HG02970 (cell line): ENCODE measurements at regions not wholly inside any gene's neighbourhood (a gene's known extent, or its start where the extent isn't known, plus 50 kb on each side); places are given as distances from the start of the nearest gene placed in this dataset.
"Not testable (repeated sequence)": the region's sequence is repeated elsewhere in the genome, so short reads cannot be mapped to it uniquely, and the experiment has no call there.

Source experiments
- ATAC-seq: cut with Tn5 transposase; IDR thresholded peaks from one replicate; pipeline ENCODE4 v1.9.1; 2021; ENCODE audit warnings: mild to moderate bottlenecking, moderate library complexity, moderate number of reproducible peaks; ENCODE audit not compliant: unreplicated experiment, low FRiP score

DNA sequence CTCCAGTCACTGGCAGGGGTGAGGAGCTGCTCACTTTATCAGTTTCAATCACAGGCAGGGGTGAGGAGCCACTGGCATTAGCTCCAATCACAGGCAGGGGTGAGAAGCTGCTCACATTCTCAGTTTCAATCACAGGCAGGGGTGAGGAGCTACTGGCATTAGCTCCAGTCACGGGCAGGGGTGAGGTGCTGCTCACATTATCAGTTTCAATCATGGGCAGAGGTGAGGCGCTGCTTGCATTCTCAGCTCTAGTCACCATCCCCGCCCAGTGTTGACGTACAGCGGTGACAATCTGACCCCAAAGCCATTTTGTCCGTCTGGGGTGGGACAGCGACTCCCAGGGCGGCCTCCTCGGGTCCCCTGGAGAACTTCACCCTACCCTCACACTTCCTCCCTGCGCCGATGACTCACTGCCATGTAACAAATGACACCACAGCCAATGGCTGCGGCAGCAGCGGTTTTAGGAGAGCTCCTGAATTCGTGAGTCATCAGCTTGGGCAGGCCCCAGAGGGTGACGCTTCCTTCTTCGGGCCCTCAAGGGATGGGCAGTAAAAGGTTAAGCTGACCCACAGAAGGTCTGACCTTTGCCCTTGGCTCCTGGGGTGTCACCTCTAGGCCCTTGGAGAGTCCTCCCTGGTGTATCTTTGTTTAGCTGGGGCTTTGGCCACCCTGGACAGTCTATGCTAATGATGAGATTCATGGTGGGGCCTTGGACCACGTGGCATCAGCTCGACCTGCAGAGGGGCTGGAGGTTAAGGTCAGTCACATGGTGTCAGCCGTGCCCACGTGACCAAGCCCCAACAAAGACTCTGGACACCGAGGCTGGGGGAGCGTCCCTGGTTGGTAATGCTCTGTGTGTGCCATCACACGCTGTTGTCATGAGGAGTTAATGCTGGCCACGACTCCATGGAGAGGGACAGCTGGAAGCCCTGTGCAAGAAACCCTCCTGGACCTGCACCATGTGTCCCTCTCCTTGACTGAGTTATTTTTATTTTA is 171.7 kb downstream of the C16orf95 start:
- no peak for ATAC-seq

DNA sequence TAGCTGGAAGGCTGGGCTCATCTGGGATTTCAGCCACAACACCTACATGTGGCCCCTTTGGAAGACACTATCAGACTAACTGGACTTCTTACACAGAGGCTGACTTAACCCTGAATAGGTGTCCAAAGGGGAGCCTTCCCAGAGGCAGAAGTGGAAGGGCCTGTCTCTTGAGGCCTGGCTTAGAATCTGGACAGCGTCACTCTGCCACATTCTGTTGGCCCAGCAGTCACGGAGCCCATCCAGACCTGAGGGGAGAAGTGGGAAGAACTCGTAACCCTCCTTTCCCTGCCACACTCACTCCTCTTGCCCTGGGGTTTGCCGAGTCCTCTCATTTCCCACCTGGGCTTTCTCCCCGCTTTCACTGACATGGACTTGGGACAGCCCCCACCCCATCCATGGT is 170.5 kb downstream of the C16orf95 start:
- no peak for ATAC-seq

DNA sequence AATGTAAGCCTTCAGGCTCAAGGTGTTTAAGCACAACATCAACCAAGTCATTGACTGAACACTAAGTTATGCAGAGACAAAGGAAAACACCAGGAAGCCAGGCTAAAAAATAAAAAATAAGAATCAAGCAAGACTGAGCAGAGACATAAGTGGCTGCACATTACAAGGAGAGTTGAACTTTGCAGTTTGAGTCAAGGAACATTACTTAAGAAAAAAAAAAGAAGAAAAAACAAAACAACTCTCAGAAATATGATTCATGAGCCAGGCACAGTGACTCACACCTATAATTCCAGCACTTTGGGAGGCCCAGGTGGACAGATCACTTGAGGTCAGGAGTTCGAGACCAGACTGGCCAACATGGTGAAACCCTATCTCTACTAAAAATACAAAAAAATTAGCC is 168.1 kb downstream of the C16orf95 start:
- no peak for ATAC-seq

DNA sequence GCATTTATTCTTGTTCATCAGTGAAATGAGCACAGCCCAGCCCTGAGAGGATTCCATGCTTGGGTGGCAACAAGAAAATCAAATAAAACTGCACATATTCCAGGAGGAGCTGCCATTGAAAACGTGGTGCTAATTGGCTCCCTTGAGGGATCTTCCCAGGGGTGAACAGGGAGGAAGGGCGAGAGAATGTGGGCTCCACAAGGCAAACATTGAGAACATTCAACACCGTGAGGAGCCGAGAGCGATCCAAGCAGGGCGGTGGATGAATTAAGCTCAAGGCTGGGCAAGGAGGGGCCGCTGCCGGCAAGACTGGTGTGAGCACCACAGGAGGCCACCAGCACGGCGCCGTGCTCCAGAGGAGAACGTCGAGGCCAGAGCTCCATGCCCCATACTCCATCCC is 166.9 kb downstream of the C16orf95 start:
- no peak for ATAC-seq

DNA sequence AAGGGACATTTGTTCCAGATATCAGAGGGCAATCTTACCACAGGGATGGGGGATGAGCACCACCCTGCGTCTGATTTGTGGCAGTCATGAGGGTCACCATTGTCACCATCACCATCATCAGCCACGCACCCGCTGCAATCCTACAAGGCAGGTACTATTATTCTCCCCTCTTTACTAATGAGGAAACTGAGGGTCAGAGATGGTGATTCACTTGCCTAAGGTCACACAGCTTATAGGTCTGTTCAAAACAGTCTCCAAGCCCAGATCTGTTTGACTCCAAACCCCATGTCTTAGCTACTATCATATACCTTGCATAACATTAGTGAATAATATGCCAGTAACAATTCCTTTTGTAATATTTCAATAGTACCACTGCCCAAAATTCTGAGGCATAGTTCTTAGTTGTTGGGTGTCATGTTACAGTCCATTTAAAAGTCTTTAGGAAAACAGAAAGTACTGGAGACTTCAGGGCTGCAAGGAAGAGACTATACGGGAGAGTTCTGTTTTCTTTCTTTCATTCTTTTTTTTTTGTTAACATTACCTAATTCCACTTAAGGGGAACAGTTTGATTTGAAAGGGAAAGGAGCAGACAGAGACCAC is 166.4 kb downstream of the C16orf95 start:
- no peak for ATAC-seq

DNA sequence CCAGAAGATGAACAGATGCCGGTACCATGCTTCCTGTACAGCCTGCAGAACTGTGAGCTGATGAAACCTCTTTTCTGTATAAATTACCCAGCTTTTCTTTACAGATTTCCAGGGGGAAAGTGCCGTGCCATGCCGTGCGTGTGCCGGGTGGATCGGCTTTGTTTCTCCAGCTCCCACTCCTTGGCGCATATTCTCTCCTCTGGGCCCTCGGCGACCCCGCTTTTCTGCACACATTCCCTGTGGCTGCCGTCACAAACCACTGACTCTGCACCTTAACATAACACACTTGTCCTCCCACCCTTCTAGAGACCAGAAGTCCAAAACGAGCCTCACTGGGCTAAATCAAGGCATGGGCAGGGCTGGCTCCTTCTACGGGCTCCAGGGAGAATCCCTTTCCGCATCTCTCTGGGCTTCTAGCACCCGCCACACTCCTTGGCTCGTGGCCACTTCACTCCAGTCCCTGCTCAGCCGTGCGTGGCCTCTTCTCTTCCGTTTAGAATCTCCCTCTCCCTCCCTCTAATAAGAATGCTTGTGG is 164.9 kb downstream of the C16orf95 start:
- ATAC-seq = no peak

DNA sequence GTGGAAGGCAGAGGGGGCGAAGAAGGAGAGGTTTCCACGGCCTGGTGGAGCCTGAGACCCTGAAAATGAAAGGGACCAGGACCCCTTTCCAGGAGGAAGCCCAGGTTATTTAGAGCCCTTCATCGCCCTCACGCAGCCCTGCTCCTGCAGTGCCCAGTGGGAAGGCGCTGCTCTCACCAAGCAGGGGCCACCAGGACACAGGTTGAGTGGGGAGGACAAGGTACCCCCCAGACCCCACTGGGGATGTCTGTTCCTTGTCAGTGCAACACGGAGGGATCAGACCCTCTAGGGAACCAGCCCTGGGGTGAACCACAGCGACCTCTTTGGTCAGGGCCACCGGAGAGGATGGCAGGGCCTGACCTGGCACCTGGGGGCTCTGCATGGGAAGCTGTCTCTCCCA is 163.9 kb downstream of the C16orf95 start:
- no peak for ATAC-seq

DNA sequence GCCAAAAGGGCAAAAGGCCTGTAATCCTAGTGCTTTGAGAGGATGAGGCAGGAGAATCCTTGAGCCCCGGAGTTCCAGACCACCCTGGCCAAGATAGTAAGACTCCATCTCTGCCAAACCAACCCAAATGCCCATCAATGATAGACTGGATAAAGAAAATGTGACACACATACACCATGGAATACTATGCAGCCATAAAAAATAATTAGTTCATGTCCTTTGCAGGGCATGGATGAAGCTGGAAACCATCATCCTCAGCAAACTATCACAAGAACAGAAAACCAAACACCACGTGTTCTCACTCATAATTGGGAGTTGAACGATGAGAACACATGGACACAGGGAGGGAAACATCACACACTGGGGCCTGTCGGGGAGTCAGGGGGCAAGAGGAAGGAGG is 161.9 kb downstream of the C16orf95 start:
- ATAC-seq = not testable (repeated sequence)

DNA sequence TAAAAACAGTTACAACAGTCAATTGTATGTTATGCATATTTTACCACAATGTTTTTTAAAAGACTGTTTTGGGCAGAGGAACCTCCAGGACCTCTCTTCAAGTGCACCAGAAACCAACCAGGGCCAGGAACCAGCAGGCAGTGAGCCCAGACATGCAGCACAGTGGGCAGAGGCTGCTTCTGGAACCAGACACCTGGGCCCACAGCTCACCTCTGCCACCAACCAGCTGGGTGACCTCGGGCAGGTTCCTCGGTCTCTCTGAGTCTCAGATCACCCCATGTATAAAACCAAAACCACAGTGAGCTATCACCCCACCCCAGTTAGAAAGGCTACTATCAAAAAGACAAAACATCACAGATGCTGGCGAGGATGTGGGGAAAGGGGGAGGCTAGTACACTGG is 161.0 kb downstream of the C16orf95 start:
- no peak for ATAC-seq

DNA sequence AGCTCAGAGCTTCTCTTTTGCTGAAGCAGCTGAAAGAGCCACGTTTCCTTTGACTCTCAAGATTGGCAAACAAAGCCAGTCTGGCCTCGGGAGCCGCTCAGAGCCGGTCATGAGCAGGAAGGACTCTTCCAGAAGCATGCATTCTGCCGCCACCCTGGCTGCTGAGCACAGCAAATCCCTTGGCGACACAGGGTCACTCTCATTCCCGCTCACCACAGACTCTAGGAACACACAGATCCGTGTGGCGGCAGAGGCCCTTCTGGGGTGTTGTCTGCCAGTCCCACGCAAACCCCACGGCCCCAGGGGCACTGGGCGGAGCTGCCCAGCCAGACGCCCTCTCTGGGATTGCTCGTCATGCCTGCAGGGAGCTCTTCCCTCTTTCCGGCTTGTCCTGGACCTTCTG is 157.0 kb downstream of the C16orf95 start:
- no peak for ATAC-seq

DNA sequence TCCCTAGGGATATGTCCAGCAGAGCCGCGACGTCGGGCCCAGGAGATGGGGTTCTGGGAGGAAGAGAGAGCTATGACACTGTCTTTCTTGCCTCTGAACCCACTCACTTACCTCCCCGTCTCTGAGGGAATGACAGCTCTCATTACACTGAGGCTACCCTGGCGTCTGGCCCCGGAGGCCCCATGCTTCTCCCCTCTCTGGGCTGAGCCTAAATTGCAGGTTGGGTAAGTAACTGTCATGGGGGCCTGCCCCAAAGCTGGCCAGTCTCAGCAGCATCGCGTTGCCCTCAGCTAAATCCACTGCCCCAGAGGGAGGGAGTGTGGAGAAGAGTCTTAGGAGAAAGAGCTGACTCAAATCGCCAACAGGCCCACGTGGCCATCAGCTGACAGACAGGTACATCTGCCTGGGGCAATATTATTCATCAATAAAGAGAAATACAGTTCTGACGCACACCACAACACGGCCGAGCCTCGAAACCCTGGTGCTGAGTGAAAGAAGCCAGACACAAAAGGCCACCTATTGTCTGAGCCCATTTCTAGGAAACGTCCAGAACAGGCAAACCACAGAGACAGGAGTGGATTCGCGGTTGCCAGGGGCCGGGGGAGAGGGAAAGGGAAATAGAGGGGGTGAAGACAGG is 156.4 kb downstream of the C16orf95 start:
- ATAC-seq = no peak

DNA sequence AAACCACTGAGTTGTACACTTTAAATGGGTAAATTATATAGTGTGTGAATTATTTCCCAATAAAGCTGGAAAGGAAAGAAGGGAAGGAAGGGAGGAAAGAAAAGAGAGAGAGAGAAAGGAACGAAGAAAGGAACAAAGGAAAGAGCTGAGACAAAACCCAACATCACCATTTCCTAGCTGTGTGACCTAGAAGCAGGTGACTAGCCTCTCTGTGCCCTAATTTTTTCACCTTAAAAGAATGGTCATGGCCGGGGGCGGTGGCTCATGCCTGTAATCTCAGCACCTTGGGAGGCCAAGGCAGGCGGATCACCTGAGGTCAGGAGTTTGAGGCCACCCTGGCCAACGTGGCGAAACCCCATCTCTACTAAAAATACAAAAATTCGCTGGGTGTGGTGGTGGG is 155.8 kb downstream of the C16orf95 start:
- not testable (repeated sequence) for ATAC-seq

DNA sequence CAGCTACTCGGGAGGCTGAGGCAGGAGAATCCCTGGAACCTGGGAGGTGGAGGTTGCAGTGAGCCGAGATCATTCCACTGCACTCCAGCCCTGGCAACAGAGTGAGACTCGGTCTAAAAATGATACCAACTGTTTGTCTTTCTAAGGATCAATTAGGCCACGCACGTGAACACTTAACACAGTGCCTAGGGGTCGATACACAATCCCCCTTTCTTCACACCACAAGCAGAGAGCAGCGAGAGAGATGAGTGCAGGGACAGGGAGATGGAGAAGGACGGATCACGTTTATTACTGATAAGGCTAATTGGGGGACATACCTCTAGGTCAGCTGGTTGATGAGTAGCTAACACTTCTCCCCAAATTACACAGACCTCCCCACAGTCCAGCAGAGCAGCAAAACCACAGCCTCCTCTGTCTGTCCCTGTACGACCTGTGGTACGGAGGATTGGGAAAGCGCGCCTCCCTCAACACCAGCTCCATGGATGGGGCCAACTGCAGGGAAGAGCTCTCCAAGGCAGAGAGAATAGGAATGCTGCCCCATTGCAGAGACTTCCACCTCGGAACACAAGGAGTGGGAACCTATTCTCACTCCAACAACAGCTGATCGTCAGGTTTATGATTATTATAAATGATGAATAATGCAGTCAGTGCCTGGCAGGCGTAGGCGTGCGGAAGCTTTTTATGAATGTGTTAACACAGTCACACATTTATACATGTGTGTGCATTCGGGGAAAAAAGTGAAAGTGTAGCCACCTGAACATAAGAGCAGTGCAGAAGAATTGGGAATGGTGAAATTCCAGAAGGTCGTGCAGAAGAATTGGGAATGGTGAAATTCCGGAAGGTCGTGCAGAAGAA is 155.1 kb downstream of the C16orf95 start:
- no peak for ATAC-seq

DNA sequence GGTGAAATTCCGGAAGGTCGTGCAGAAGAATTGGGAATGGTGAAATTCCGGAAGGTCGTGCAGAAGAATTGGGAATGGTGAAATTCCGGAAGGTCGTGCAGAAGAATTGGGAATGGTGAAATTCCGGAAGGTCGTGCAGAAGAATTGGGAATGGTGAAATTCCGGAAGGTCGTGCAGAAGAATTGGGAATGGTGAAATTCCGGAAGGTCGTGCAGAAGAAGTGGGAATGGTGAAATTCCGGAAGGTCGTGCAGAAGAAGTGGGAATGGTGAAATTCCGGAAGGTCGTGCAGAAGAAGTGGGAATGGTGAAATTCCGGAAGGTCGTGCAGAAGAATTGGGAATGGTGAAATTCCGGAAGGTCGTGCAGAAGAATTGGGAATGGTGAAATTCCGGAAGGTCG is 154.4 kb downstream of the C16orf95 start:
- not testable (repeated sequence) for ATAC-seq

DNA sequence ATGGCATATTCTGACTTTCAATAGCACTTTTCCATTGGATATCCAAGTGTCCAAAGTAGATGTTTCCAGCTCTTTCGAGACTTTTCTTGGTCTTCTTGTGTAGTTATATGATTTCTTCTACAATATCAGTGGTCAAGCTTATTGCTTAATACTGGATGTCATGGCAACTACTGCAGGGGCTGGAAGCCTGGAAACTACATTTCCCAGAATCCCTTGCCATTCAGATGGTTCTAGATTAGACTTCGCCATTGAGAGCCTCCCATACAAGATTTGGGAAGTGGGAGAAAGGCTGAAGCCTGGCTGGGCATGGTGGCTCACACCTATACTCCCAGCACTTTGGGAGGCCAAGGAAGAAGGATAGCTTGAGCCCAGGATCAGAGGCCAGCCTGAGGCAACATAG is 153.6 kb downstream of the C16orf95 start:
- no peak for ATAC-seq

DNA sequence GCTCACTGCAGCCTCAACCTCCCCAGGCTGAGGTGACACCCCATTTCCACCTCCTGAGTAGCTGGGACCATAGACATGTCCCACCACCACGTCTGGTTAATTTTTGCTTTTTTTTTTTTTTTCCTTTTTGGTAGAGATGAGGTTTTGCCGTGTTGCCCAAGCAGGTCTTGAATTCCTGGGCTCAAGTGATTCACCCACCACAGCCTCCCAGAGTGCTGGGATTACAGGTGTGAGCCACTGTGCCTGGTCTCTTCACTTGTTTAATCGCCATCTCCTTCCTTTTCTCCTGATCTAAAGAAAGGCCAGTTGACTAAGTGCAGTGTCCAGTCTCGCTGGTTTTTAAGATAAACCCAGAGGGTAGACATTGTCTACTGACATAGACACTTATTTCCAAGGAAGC is 152.0 kb downstream of the C16orf95 start:
- no peak for ATAC-seq

DNA sequence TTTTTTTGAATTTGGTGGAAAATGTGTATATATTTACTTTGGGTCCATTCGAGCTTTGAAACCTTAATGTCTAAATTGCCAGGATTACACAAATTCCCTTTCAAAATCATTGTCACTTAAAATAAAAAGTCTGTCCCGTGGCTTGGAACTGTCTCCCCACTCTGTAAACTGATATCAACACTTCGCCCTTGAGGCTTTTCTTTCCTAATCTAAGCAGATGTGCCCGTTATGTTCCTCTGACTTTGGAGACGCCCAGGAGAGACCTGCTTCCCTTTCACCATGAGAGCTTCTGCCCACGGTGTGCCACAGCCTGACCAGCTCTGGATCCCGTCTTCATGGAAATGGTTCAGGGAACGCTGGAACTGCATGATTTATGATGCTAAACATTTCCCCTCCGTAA is 151.3 kb downstream of the C16orf95 start:
- ATAC-seq = no peak

DNA sequence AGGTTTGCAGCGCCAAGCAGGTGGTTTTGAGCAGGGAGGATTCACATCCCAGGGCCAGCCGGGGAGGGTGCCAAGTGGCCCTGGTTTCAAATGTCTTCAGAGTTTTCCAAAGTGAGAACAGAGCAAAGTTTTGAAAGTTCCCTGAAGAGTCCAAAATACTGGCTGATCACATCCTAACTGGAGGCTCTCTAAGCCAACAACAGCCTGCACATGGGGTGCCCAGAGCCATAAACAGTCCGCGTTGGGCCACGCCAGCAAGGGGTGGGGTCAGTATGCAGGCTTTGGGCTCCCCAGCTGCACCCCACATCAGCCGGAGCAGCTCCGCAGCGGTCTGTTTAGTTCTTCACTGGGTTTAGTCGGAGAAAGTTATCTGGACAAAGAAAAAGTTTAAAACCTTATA is 150.9 kb downstream of the C16orf95 start:
- no peak for ATAC-seq

DNA sequence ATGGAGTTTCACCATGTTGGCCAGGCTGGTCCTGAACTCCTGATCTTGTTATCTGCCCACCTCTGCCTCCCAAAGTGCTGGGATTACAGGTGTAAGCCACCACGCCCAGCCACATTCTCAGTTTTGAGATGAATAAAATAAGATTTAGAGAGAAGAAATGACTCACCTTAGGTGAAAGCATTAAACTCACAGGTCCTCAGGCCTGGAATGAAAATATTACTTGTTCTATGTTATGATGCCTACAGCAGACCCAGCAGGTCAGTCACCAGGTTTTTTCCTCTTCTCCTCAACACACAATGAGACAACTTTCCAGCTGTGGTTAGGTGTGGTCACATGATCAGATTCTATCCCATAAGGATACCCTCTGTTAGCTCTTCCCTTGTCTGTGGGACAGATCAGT is 150.3 kb downstream of the C16orf95 start:
- ATAC-seq = no peak

DNA sequence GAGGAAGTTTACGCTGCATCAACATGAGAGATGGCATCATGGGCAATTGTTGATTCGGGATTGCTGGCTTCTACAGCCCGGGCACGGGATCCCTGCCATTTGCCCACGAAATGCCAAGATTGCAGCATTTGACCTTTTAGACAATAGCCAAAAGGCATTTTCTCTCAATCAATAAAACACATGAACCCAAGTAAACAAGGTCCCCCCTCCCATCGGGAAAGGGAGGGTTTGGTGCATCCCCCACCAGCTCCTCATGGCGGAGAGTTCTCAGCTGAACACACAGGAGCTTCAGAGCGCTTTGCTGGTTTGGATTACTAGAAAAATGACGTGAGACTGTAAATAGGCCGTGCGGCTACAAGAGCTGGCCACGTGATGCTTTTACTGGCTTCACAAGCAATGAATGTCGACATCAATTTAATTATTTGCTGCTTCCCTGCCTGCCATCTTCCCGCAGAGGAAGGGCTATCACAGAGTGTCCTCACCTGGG is 147.6 kb downstream of the C16orf95 start:
- ATAC-seq = no peak
